Mucosa of descending colon (tissue), 3 donors: ENCODE measurements at regions not wholly inside any gene's neighbourhood (a gene's known extent, or its start where the extent isn't known, plus 50 kb on each side); places are given as distances from the start of the nearest gene placed in this dataset.

ENCODE experiments used
- ATAC-seq: fragments of 200-7000 bp; cut with Tn5 transposase; one replicate; pipeline ENCODE4 v1.9.1; 2020; ENCODE audit warnings: mild to moderate bottlenecking, moderate library complexity
- DNase-seq, 3 donors: peaks; one replicate each; pipeline ENCODE4 v3.0.0-alpha.2; 2020
- H3K36me3 ChIP-seq: fragments of 200-600 bp; one replicate; pipeline ENCODE4 v1.8.0; 2021; ENCODE audit warnings: low read depth, mild to moderate bottlenecking
- H3K4me1 ChIP-seq: fragments of 200-600 bp; one replicate; pipeline ENCODE4 v1.8.0; 2021; ENCODE audit warnings: low read depth, mild to moderate bottlenecking
- H3K4me3 ChIP-seq: fragments of 200-600 bp; one replicate; pipeline ENCODE4 v1.8.0; 2021; ENCODE audit warnings: mild to moderate bottlenecking
- H3K9me3 ChIP-seq: fragments of 200-600 bp; one replicate; pipeline ENCODE4 v1.8.0; 2021; ENCODE audit warnings: mild to moderate bottlenecking
- CTCF ChIP-seq: fragments of 200-600 bp; IDR thresholded peaks from one replicate; pipeline ENCODE4 v1.8.0; 2022; ENCODE audit warnings: antibody characterized with exemption, mild to moderate bottlenecking
- intact Hi-C, 2 donors: fragments of 100-400 bp; cut with DNase I in 1 of 2; cut with micrococcal nuclease in 1 of 2; formaldehyde crosslinking; loops; one replicate each; pipeline versions ENCODE4 v1.11.0 to v1.11.1; 2022; cut with DNase I, micrococcal nuclease
- donor health status: DM: no; HTN: no; CAD: no; lungs with moderate emphysema.
- donor health status: DM: no; HTN: no; CAD: no.
- donor health status: DM: no; HTN: yes; CAD: no.

DNA sequence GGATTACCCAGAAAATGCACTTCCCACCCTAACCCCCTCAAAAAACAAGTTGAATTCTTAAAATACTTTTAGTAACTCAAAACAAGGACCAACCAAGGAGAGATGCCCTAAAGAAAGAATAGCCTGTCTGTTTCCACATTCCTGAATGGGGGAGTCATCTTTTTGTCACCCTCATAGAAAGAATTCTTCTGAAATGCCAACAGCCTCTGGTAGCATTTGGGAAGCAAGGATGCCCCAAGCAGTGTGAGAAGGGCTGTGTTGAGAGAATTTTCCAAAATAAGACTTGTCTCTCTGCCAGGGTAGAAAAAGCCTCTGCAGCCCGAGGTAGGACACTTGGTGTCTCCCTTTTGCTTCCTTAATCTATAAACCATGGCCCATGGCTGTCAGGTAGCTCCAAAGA is 173.1 kb upstream of the VCX3A start:
- Histone ChIP-seq H3K36me3 (no peaks in the 10 kb centered on the region), H3K4me1 (no peaks in the 10 kb centered on the region), H3K9me3 (no peaks in the 10 kb centered on the region), H3K4me3 (no peak overlapping the region)
- ATAC-seq, result no peak
- no peak for TF ChIP-seq CTCF
- no peak for DNase-seq
- intact Hi-C loops, result no loop called here

- no peak overlapping the region for H3K4me3 ChIP-seq
- intact Hi-C loops, result no loop called here
- no peaks in the 10 kb centered on the region for H3K4me1 ChIP-seq
- ATAC-seq, result no peak
- no peaks in the 10 kb centered on the region for H3K36me3 ChIP-seq
- H3K9me3 ChIP-seq, result no peaks in the 10 kb centered on the region
- no peak for TF ChIP-seq CTCF
- DNase-seq, result no peak
These were observed 172.6 kb upstream of the VCX3A start for GRCh38 chrX:6707497-6707896.

- DNase-seq (no peak), ATAC-seq (no peak)
- H3K36me3 ChIP-seq, result no peaks in the 10 kb centered on the region
- H3K4me3 ChIP-seq, result no peak overlapping the region
- no peaks in the 10 kb centered on the region for H3K4me1 ChIP-seq
- TF ChIP-seq CTCF, result no peak
- intact Hi-C loops, result no loop called here
- no peaks in the 10 kb centered on the region for H3K9me3 ChIP-seq
These were observed 166.2 kb upstream of the VCX3A start for GRCh38 chrX:6701085-6701484.

- intact Hi-C loops, result no loop called here
These were observed 160.8 kb upstream of the VCX3A start for GRCh38 chrX:6695717-6696116.

DNA sequence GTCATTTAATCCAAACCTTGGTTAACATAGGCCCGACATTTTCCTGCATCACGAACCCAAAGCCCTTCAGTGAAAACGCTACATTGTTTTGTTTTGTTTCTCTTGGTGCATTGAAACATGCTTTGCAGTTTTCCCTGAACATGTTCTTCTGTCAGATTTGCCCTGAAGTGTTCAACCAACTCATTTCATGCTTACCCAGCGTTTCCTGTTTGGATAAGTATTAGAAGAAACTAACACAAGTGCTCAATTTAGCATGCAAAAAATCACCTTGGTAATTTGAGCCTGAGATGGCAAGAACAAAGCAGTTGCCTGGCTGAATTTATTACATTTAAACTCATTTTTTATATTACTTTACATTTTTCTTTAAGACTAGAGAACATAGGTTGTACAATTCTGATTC is 160.1 kb upstream of the VCX3A start:
- ATAC-seq (no peak), DNase-seq (no peak)
- Histone ChIP-seq H3K4me1 (no peaks in the 10 kb centered on the region), H3K9me3 (no peaks in the 10 kb centered on the region), H3K4me3 (no peak overlapping the region), H3K36me3 (no peaks in the 10 kb centered on the region)
- no peak for TF ChIP-seq CTCF
- intact Hi-C loops, result no loop called here

More at GRCh38 chrX:6695717-6696116, 160.8 kb upstream of the VCX3A start:
- Histone ChIP-seq H3K4me3 (no peak overlapping the region), H3K9me3 (no peaks in the 10 kb centered on the region), H3K36me3 (no peaks in the 10 kb centered on the region), H3K4me1 (no peaks in the 10 kb centered on the region)
- ATAC-seq (no peak), DNase-seq (no peak)
- no peak for TF ChIP-seq CTCF

DNA sequence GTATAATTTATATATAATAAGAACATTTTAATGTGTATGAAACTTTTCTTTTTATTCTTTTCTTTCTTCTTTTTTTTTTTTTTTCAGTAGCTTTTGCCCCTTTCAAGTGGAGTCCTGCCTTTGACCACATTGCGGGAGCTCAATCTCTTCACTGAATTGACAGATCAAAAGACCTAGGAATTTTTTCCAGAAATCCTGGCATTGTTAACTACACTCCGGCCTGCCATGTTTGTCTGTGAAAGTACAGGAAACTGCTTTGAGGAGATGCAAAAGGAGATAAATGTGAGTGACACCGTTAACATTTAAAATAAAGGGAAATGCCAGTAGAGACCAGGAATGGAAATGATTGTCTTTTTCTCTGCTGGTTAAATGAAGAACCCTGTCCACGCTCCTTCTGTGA is 159.3 kb upstream of the VCX3A start:
- DNase-seq, result no peak
- H3K4me3 ChIP-seq, result no peak overlapping the region
- TF ChIP-seq CTCF, result no peak
- intact Hi-C loops, result no loop called here
- no peaks in the 10 kb centered on the region for H3K36me3 ChIP-seq
- no peaks in the 10 kb centered on the region for H3K4me1 ChIP-seq
- ATAC-seq, result no peak
- H3K9me3 ChIP-seq, result no peaks in the 10 kb centered on the region
